ENCODE measurements at regions not wholly inside any gene's neighbourhood (a gene's known extent, or its start where the extent isn't known, plus 50 kb on each side); places are given as distances from the start of the nearest gene placed in this dataset.

DNA sequence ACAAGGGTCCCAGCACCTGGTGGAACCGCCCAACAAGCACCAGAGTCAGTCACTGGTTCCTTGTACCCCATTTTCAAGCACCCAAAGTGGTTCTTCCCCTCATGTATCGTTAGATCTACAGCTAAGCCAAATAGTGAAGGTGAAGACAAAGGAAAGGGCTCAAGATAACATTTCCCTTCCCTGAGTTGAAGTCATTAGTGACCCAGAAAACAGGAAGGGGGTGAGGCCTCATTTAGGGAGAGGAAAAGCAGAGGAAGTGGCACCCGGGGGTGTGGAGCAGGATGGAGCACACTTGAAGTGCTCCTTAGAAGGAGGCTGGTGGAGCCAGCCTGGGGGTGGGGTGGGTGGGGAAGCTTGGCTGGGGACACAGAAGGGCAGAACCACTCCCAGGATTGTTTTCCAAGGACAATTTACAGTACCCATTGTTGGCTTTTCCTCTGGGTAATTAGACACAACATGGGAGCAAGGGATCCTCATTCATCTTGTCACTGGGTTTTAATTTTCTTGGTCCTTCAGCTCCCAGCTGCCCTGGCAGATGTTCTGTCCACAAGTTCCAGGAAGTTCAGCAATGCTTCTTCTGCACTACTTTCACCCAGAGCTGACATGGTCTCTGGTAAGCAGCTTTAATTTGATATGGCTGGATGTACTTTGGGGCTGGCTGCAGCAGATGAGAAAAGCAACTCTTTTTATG lies 73.3 kb upstream of the CD93 start:
- TF ChIP-seq EZH2 (IDR thresholded peaks at IDR 0.05) (no peak), POLR2AphosphoS5 (IDR thresholded peaks at IDR 0.05; ENCODE audit: borderline replicate concordance, low read depth, low read length) (no peak; the same call in 1 of the 2 replicates), FOXP2 (optimal IDR thresholded peaks at IDR 0.05; ENCODE audit: control extremely low read depth, extremely low read length, insufficient read depth) (no peak)

Data from SK-N-MC (cell line).